ENCODE measurements at regions not wholly inside any gene's neighbourhood (a gene's known extent, or its start where the extent isn't known, plus 50 kb on each side); places are given as distances from the start of the nearest gene placed in this dataset.
"Not testable (repeated sequence)": the region's sequence is repeated elsewhere in the genome, so short reads cannot be mapped to it uniquely, and the experiment has no call there.

DNA sequence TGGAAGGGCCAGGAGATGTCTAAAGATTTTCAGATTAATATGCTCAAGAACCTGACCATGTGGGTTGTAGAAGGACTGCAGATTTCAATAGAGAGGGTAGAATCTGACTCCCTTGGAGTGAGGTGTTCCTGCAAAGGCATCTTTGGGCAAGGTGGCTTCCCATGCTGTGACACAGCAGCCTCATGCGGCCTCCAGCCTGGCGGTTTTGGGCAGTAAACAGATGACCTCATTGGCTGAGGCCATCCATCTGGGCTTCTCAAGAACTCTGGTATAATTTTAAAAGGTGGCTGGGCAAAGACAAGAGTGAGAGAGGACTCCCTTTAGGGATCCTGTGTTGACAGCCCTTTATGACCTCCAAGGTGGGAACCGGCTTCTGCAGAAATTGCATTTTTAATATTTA is 90.3 kb upstream of the ERCC6L2 start:
- H3K9me3 ChIP-seq (ENCODE audit: control insufficient read depth, insufficient read depth, low read depth, low read length), result no peaks in the 10 kb centered on the region
- H3K27me3 ChIP-seq (ENCODE audit: control insufficient read depth, insufficient read depth, low read length), result no peaks in the 10 kb centered on the region
- H3K4me3 ChIP-seq (ENCODE audit: low read depth, low read length), result no peak overlapping the region
- peaks cover 19% of the 10 kb centered on the region for H3K4me1 ChIP-seq (ENCODE audit: control insufficient read depth, insufficient read depth, low read length)
- H3K9ac ChIP-seq (ENCODE audit: low read length), result no peak overlapping the region
- no peak overlapping the region for H3K27ac ChIP-seq (ENCODE audit: low read depth, low read length)
- H3K36me3 ChIP-seq (ENCODE audit: control insufficient read depth, insufficient read depth, low read length), result no peaks in the 10 kb centered on the region

DNA sequence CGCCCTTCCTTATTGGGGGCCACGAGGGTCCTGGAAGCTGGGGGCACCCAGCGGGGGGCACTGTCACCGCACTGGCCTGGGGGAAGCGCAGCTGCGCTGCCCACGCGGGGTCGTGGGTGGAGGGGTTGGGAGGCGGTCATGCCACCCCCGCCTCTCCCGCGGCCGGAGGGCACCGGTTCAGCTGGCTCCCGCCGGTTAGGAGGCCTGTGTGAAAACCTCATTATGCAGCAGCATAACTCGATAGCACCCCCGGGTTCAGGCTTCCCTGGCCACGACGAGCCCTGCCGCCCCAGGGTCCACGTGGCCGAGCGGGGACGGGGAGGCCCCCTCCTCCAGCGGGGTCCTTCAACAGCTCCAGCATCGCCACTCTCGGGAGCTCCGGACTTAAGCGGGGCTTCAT is 91.2 kb upstream of the ERCC6L2 start:
- Histone ChIP-seq H3K27me3 (ENCODE audit: control insufficient read depth, insufficient read depth, low read length) (no peaks in the 10 kb centered on the region), H3K4me3 (ENCODE audit: low read depth, low read length) (no peak overlapping the region)

DNA sequence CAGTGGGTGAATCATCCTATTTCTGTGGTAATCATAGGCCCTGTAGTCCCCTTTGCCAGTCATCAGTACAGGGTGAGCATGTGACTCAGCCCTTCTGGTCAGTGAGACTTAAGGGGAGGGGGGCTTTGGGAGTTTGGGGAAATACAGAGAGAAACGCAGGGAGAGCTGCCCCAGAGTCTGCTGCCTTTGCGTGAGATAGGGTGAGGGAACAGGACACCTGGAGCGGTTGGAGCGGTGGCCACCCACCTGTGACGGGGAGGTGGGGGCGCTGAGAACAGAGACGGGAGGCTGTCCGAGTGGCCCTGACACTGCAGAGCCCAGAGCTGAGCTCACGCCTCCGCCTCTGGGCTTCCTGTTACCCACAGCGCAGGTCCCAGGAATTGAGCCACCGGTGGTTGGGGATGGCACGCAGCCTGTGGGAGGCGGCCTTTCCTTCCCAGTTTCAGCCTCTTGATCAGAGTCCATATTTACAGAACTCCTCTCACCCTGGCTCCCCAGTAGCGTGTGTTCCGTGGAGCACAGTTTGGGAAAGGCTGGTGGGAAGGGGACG is 92.0 kb upstream of the ERCC6L2 start:
- no peak overlapping the region for H3K4me3 ChIP-seq (ENCODE audit: low read depth, low read length)
- no peaks in the 10 kb centered on the region for H3K36me3 ChIP-seq (ENCODE audit: control insufficient read depth, insufficient read depth, low read length)
- H3K9me3 ChIP-seq (ENCODE audit: control insufficient read depth, insufficient read depth, low read depth, low read length), result no peaks in the 10 kb centered on the region
- H3K27me3 ChIP-seq (ENCODE audit: control insufficient read depth, insufficient read depth, low read length), result no peaks in the 10 kb centered on the region
- H3K4me1 ChIP-seq (ENCODE audit: control insufficient read depth, insufficient read depth, low read length), result peaks cover 19% of the 10 kb centered on the region
- H3K27ac ChIP-seq (ENCODE audit: low read depth, low read length), result no peak overlapping the region
- H3K9ac ChIP-seq (ENCODE audit: low read length), result no peak overlapping the region

More for the DNA sequence above, 91.2 kb upstream of the ERCC6L2 start:
- Histone ChIP-seq H3K4me1 (ENCODE audit: control insufficient read depth, insufficient read depth, low read length) (peaks cover 19% of the 10 kb centered on the region), H3K27ac (ENCODE audit: low read depth, low read length) (no peak overlapping the region), H3K9me3 (ENCODE audit: control insufficient read depth, insufficient read depth, low read depth, low read length) (no peaks in the 10 kb centered on the region), H3K9ac (ENCODE audit: low read length) (no peak overlapping the region), H3K36me3 (ENCODE audit: control insufficient read depth, insufficient read depth, low read length) (no peaks in the 10 kb centered on the region)

DNA sequence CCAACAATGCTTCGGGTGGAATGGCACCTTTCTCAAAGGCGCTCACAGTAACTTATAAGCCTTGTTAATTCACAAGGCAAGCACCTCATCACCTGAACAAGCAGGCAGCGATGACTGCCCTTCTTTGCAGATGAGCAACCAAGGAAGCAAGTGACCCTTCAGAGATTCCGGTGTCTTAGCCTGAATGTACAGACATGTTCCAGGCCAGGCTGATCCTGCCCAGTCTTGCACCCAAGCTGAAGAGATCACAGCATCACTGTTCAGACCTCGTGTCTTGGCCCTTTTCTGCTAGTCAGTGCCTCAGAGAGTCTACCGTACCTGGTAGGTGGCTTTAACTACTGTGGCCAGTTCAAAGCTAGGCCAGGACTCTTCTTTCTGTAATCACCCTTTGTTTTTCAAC is 94.7 kb upstream of the ERCC6L2 start:
- Histone ChIP-seq H3K36me3 (ENCODE audit: control insufficient read depth, insufficient read depth, low read length) (no peaks in the 10 kb centered on the region), H3K27ac (ENCODE audit: low read depth, low read length) (no peak overlapping the region), H3K9ac (ENCODE audit: low read length) (no peak overlapping the region), H3K4me1 (ENCODE audit: control insufficient read depth, insufficient read depth, low read length) (peaks cover 12% of the 10 kb centered on the region), H3K9me3 (ENCODE audit: control insufficient read depth, insufficient read depth, low read depth, low read length) (no peaks in the 10 kb centered on the region), H3K27me3 (ENCODE audit: control insufficient read depth, insufficient read depth, low read length) (no peaks in the 10 kb centered on the region), H3K4me3 (ENCODE audit: low read depth, low read length) (no peak overlapping the region)

DNA sequence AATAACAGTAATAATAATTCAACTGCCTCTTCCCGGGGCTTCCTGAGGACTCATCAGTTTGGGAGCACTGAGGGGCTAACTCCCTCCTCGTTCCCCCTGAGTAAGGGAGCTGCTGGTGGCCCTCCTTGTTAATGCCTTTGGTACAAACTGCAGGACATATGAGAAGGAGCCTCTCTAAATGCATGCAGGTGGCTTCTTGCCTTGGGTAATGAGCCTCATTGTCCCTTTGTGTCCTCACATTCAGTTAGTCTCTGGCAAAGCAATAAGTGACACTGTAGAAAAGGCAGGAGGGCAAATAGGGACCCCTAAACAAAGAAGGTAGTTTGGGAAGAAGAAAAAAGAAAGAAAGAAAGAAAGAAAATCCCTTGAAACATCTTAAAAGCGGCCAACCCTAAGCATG is 95.4 kb upstream of the ERCC6L2 start:
- Histone ChIP-seq H3K36me3 (ENCODE audit: control insufficient read depth, insufficient read depth, low read length) (no peaks in the 10 kb centered on the region), H3K27me3 (ENCODE audit: control insufficient read depth, insufficient read depth, low read length) (no peaks in the 10 kb centered on the region), H3K9ac (ENCODE audit: low read length) (no peak overlapping the region), H3K4me1 (ENCODE audit: control insufficient read depth, insufficient read depth, low read length) (peaks cover 8% of the 10 kb centered on the region; the same call in 1 of the 2 replicates), H3K9me3 (ENCODE audit: control insufficient read depth, insufficient read depth, low read depth, low read length) (no peaks in the 10 kb centered on the region), H3K27ac (ENCODE audit: low read depth, low read length) (no peak overlapping the region), H3K4me3 (ENCODE audit: low read depth, low read length) (no peak overlapping the region)

DNA sequence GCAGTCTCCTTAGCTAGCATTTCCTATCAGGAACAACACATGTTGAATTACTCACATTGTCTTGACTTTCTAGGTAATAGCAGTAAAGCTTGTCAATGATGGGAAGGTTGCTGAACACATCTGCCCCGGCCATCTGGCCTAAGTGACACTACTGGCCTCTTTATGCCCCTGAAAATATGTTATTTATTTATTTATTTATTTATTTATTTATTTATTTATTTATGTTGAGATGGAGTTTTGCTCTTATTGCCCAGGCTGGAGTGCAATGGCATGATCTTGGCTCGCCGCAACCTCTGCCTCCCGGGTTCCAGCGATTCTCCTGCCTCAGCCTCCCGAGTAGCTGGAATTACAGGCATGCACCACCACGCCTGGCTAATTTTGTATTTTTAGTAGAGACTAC is 95.9 kb upstream of the ERCC6L2 start:
- H3K36me3 ChIP-seq (ENCODE audit: control insufficient read depth, insufficient read depth, low read length); H3K4me3 ChIP-seq (ENCODE audit: low read depth, low read length); H3K27me3 ChIP-seq (ENCODE audit: control insufficient read depth, insufficient read depth, low read length); H3K27ac ChIP-seq (ENCODE audit: low read depth, low read length); H3K9me3 ChIP-seq (ENCODE audit: control insufficient read depth, insufficient read depth, low read depth, low read length); H3K9ac ChIP-seq (ENCODE audit: low read length): not testable (repeated sequence)
- peaks cover 11% of the 10 kb centered on the region; the same call in 1 of the 2 replicates for H3K4me1 ChIP-seq (ENCODE audit: control insufficient read depth, insufficient read depth, low read length)

DNA sequence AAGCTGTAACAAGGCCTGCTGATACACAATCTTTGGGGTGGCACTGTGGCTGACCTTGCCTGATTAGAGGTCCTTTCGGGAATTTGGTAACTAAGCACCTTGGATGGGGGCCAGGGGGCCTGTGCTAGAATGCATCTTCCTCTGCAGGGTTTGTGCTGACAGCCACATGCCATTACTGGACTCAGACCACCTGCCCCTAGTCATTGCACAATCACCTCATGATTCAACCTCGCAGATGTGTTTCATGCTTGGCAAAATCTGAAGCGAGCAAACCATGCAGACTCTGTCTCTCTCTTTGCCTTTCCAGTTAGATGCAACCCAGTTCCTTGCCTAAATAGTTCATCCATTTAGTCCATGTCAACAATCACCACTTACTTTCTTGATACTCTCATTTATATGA is 96.5 kb upstream of the ERCC6L2 start:
- no peaks in the 10 kb centered on the region for H3K9me3 ChIP-seq (ENCODE audit: control insufficient read depth, insufficient read depth, low read depth, low read length)
- H3K27me3 ChIP-seq (ENCODE audit: control insufficient read depth, insufficient read depth, low read length), result no peaks in the 10 kb centered on the region
- H3K4me3 ChIP-seq (ENCODE audit: low read depth, low read length), result no peak overlapping the region
- H3K36me3 ChIP-seq (ENCODE audit: control insufficient read depth, insufficient read depth, low read length), result no peaks in the 10 kb centered on the region
- no peak overlapping the region for H3K9ac ChIP-seq (ENCODE audit: low read length)
- peaks cover 9% of the 10 kb centered on the region; the same call in 1 of the 2 replicates for H3K4me1 ChIP-seq (ENCODE audit: control insufficient read depth, insufficient read depth, low read length)
- H3K27ac ChIP-seq (ENCODE audit: low read depth, low read length), result no peak overlapping the region

DNA sequence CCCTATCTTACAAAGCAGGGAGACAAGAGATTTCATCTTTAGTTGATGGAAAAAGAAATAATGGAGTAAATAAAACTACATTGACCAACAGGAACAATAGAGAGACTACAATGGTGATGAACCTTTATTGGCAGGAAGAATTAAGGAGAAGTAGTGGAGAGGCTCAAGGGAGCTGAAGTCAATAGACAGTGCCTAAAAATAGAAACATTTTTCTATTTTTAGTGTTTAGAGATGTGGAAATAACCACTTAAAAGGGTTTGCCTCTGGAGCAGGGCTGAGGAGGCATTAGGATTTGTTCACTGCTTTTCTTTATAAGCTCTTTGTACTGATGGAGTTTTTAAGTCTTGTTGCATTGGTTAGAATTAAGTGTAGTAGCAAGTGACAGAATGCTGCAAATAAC is 98.4 kb upstream of the ERCC6L2 start:
- Histone ChIP-seq H3K27ac (ENCODE audit: low read depth, low read length) (no peak overlapping the region), H3K36me3 (ENCODE audit: control insufficient read depth, insufficient read depth, low read length) (no peaks in the 10 kb centered on the region)

DNA sequence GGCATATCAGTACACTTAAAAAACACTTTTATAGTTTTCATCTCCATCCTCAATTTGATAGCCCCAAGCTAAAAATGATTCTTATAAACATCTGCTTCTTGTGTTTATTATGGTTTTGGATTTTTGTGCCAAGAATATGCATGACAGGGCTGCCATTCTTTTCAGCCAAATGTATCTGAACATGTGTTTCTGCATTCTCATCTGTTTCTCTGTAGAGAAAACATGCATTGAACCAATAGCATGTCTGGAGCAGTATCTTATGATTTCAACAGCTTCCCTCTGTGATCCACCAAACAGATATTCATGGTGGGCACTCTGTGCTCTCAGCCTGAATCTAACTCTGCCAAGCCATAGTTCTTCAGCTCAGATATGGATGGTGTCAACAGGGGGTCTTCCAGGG is 99.3 kb upstream of the ERCC6L2 start:
- H3K4me1 ChIP-seq (ENCODE audit: control insufficient read depth, insufficient read depth, low read length), result peaks cover 28% of the 10 kb centered on the region

More for the DNA sequence above, 98.4 kb upstream of the ERCC6L2 start:
- H3K4me3 ChIP-seq (ENCODE audit: low read depth, low read length), result no peak overlapping the region
- peaks cover 18% of the 10 kb centered on the region for H3K4me1 ChIP-seq (ENCODE audit: control insufficient read depth, insufficient read depth, low read length)
- H3K27me3 ChIP-seq (ENCODE audit: control insufficient read depth, insufficient read depth, low read length), result no peaks in the 10 kb centered on the region
- no peaks in the 10 kb centered on the region for H3K9me3 ChIP-seq (ENCODE audit: control insufficient read depth, insufficient read depth, low read depth, low read length)
- no peak overlapping the region for H3K9ac ChIP-seq (ENCODE audit: low read length)

DNA sequence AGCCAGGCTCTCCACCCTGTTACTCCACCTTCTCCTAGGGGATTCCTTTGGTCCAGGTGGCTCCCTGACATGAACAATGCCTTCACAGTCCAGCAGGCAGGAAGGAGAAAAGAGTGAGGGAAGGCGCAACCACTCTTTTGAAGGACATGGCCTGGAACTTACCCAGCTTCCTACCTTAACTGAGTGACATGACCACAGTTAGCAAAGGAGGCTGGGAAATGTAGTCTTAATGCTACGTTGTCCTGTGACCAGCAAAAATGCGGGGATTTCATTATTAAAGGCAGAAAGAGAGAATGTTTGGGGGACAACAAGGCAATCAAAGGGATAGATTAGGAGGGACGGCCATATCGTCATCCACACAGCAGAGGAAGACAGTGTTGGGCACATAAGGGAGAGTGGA is 100.3 kb upstream of the ERCC6L2 start:
- no peaks in the 10 kb centered on the region for H3K9me3 ChIP-seq (ENCODE audit: control insufficient read depth, insufficient read depth, low read depth, low read length)
- peaks cover 37% of the 10 kb centered on the region for H3K4me1 ChIP-seq (ENCODE audit: control insufficient read depth, insufficient read depth, low read length)
- no peak overlapping the region for H3K27ac ChIP-seq (ENCODE audit: low read depth, low read length)
- no peak overlapping the region for H3K9ac ChIP-seq (ENCODE audit: low read length)
- H3K36me3 ChIP-seq (ENCODE audit: control insufficient read depth, insufficient read depth, low read length), result no peaks in the 10 kb centered on the region
- H3K4me3 ChIP-seq (ENCODE audit: low read depth, low read length), result no peak overlapping the region
- H3K27me3 ChIP-seq (ENCODE audit: control insufficient read depth, insufficient read depth, low read length), result no peaks in the 10 kb centered on the region

More for the DNA sequence above, 99.3 kb upstream of the ERCC6L2 start:
- no peak overlapping the region for H3K9ac ChIP-seq (ENCODE audit: low read length)
- no peak overlapping the region for H3K27ac ChIP-seq (ENCODE audit: low read depth, low read length)
- H3K27me3 ChIP-seq (ENCODE audit: control insufficient read depth, insufficient read depth, low read length), result no peaks in the 10 kb centered on the region
- H3K36me3 ChIP-seq (ENCODE audit: control insufficient read depth, insufficient read depth, low read length), result no peaks in the 10 kb centered on the region
- H3K9me3 ChIP-seq (ENCODE audit: control insufficient read depth, insufficient read depth, low read depth, low read length), result no peaks in the 10 kb centered on the region
- H3K4me3 ChIP-seq (ENCODE audit: low read depth, low read length), result no peak overlapping the region

DNA sequence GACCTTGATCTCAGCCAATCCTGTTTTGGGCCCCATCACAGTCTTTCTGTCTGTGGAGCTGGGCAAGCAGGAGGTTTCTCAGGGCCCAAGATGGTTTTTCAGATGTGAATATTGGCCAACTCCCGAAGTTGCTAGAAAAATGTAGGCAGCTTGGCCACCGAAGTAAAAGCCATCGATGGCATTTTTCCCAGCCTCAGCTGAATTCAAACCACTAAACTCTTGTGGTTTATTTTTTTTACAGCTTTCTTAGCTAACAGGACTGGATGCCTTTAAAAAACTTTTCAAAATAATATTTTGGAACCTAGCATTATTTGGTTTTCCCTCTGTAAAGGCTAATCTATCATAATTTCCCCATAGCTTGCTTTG is 102.5 kb upstream of the ERCC6L2 start:
- no peaks in the 10 kb centered on the region for H3K27me3 ChIP-seq (ENCODE audit: control insufficient read depth, insufficient read depth, low read length)
- no peaks in the 10 kb centered on the region for H3K9me3 ChIP-seq (ENCODE audit: control insufficient read depth, insufficient read depth, low read depth, low read length)
- H3K4me1 ChIP-seq (ENCODE audit: control insufficient read depth, insufficient read depth, low read length), result peaks cover 41% of the 10 kb centered on the region
- no peak overlapping the region for H3K9ac ChIP-seq (ENCODE audit: low read length)
- H3K27ac ChIP-seq (ENCODE audit: low read depth, low read length), result no peak overlapping the region
- no peak overlapping the region for H3K4me3 ChIP-seq (ENCODE audit: low read depth, low read length)
- H3K36me3 ChIP-seq (ENCODE audit: control insufficient read depth, insufficient read depth, low read length), result no peaks in the 10 kb centered on the region
